CD4-positive, alpha-beta memory T cell (primary cell): ENCODE measurements at regions not wholly inside any gene's neighbourhood (a gene's known extent, or its start where the extent isn't known, plus 50 kb on each side); places are given as distances from the start of the nearest gene placed in this dataset.
A peak's percentile ranks its signal among the peaks of the same experiment; 100 is the strongest.

Source experiments
- CTCF ChIA-PET: fragments of 350-600 bp; sonication (Branson Sonifier 250); formaldehyde crosslinking; loops from one replicate; lab custom pipeline; 2021; ENCODE audit warnings: inconsistent platforms; ENCODE audit not compliant: partially characterized antibody; lab: Charles Lee
- POLR2A ChIA-PET: fragments of 350-600 bp; sonication (Branson Sonifier 250); formaldehyde crosslinking; loops from one replicate; lab custom pipeline; 2021; ENCODE audit not compliant: partially characterized antibody; lab: Charles Lee
- DNase-seq, 5 donors: peaks; one replicate each; pipeline versions ENCODE4 v3.0.0 to v3.0.0-alpha.2; 2020 to 2022; ENCODE audit warnings: mixed read lengths in 1 of 5
- H3K27ac ChIP-seq: one replicate; pipeline ENCODE4 v1.7.0; 2013; ENCODE audit warnings: low read depth, low read length
- H3K27me3 ChIP-seq: 2 replicates; pipeline ENCODE4 v1.7.0; 2013; ENCODE audit warnings: mild to moderate bottlenecking, low read length, moderate library complexity; ENCODE audit not compliant: insufficient read depth
- H3K36me3 ChIP-seq: 2 replicates; pipeline ENCODE4 v1.7.0; 2013; ENCODE audit warnings: mild to moderate bottlenecking, low read length, moderate library complexity; ENCODE audit not compliant: insufficient read depth
- H3K4me1 ChIP-seq: 2 replicates; pipeline ENCODE4 v1.7.0; 2013; ENCODE audit warnings: mild to moderate bottlenecking, low read length, moderate library complexity; ENCODE audit not compliant: insufficient read depth
- H3K4me3 ChIP-seq, 2 donors: one replicate each; pipeline ENCODE4 v1.7.0; 2013; ENCODE audit warnings: low read length in 2 of 2, mild to moderate bottlenecking in 1 of 2
- H3K9me3 ChIP-seq, 2 donors: one replicate each; pipeline ENCODE4 v1.7.0; 2013; ENCODE audit warnings: low read length in 2 of 2, control low read depth in 1 of 2; ENCODE audit not compliant: control insufficient read depth in 1 of 2
- H3K27ac Mint-ChIP-seq, 7 donors: one replicate each; pipeline ENCODE4 v1.8.0; 2020 to 2021; ENCODE audit warnings: mixed read lengths in 7 of 7, mild to moderate bottlenecking in 6 of 7, inconsistent platforms in 3 of 7, moderate library complexity in 3 of 7
- H3K27me3 Mint-ChIP-seq, 2 donors: one replicate each; pipeline ENCODE4 v1.8.0; 2020 to 2021; ENCODE audit warnings: mixed read lengths in 2 of 2
- H3K36me3 Mint-ChIP-seq, 2 donors: one replicate each; pipeline ENCODE4 v1.8.0; 2020 to 2021; ENCODE audit warnings: mixed read lengths in 2 of 2, inconsistent platforms in 1 of 2, mild to moderate bottlenecking in 1 of 2
- H3K4me1 Mint-ChIP-seq, 4 donors: one replicate each; pipeline ENCODE4 v1.8.0; 2020 to 2021; ENCODE audit warnings: mixed read lengths in 4 of 4, mild to moderate bottlenecking in 1 of 4
- H3K4me3 Mint-ChIP-seq, 8 donors: one replicate each; pipeline ENCODE4 v1.8.0; 2020 to 2021; ENCODE audit warnings: mixed read lengths in 8 of 8, mild to moderate bottlenecking in 7 of 8, moderate library complexity in 6 of 8, inconsistent platforms in 3 of 8
- H3K9me3 Mint-ChIP-seq, 8 donors: one replicate each; pipeline ENCODE4 v1.8.0; 2020 to 2021; ENCODE audit warnings: mixed read lengths in 8 of 8, mild to moderate bottlenecking in 5 of 8, inconsistent platforms in 3 of 8, moderate library complexity in 1 of 8
- intact Hi-C: fragments of 100-400 bp; cut with micrococcal nuclease; formaldehyde crosslinking; loops from one replicate; pipeline ENCODE4 v1.15.1; 2023

GRCh38 chr20:29687438-29687837 lies 1570.0 kb upstream of the DEFB115 start:
- no peaks in the 10 kb centered on the region for H3K4me1 Mint-ChIP-seq
- no peaks in the 10 kb centered on the region for H3K36me3 Mint-ChIP-seq
- no peak for DNase-seq
- intact Hi-C loops = no loop called here
- no peak overlapping the region for H3K27ac Mint-ChIP-seq
- H3K27me3 Mint-ChIP-seq = no peaks in the 10 kb centered on the region
- Histone ChIP-seq H3K27me3 (no peaks in the 10 kb centered on the region), H3K4me1 (no peaks in the 10 kb centered on the region), H3K4me3 (no peak overlapping the region), H3K27ac (no peak overlapping the region), H3K36me3 (no peaks in the 10 kb centered on the region), H3K9me3 (no peaks in the 10 kb centered on the region)
- no peak overlapping the region for H3K4me3 Mint-ChIP-seq
- ChIA-PET CTCF (no interaction called here), POLR2A (no interaction called here)
- H3K9me3 Mint-ChIP-seq = peaks cover 0 to 24% (median 5%) of the 10 kb centered on the region in 8 donors

- H3K27ac Mint-ChIP-seq = peak overlapping the region in 2 of 7 donors; percentile 24 to 43
- H3K27ac ChIP-seq = no peak overlapping the region
- H3K36me3 Mint-ChIP-seq = no peaks in the 10 kb centered on the region
- peak overlapping the region in 3 of 8 donors; percentile 24 to 56 (median 25) for H3K4me3 Mint-ChIP-seq
- no peaks in the 10 kb centered on the region for H3K9me3 ChIP-seq
- no peaks in the 10 kb centered on the region for H3K4me1 ChIP-seq
- DNase-seq = peak in 2 of 5 donors; percentile 46 to 54
- no peaks in the 10 kb centered on the region for H3K4me1 Mint-ChIP-seq
- no peaks in the 10 kb centered on the region for H3K36me3 ChIP-seq
- POLR2A ChIA-PET = no interaction called here
- H3K27me3 ChIP-seq = no peaks in the 10 kb centered on the region
- intact Hi-C loops = no loop called here
- no peaks in the 10 kb centered on the region for H3K27me3 Mint-ChIP-seq
- peaks cover 0 to 23% (median 5%) of the 10 kb centered on the region in 8 donors for H3K9me3 Mint-ChIP-seq
- CTCF ChIA-PET = no interaction called here
- no peak overlapping the region for H3K4me3 ChIP-seq
Observed at GRCh38 chr20:29689411-29690225, 1567.8 kb upstream of the DEFB115 start.

- Histone ChIP-seq H3K27ac (no peak overlapping the region), H3K4me3 (no peak overlapping the region), H3K27me3 (no peaks in the 10 kb centered on the region), H3K4me1 (no peaks in the 10 kb centered on the region), H3K9me3 (no peaks in the 10 kb centered on the region), H3K36me3 (no peaks in the 10 kb centered on the region)
- Mint-ChIP-seq H3K27me3 (no peaks in the 10 kb centered on the region), H3K27ac (no peak overlapping the region), H3K36me3 (peaks cover 0 to 2% of the 10 kb centered on the region in 2 donors), H3K9me3 (peaks cover 2 to 23% (median 5%) of the 10 kb centered on the region in 8 donors), H3K4me1 (no peaks in the 10 kb centered on the region), H3K4me3 (peak overlapping the region in 2 of 8 donors; percentile 21 to 56)
- DNase-seq = no peak
- CTCF ChIA-PET = no interaction called here
- POLR2A ChIA-PET = no interaction called here
- intact Hi-C loops = no loop called here
Observed at GRCh38 chr20:29690274-29690673, 1567.2 kb upstream of the DEFB115 start.

GRCh38 chr20:29740601-29740950 lies 1516.9 kb upstream of the DEFB115 start:
- intact Hi-C loops = no loop called here
- H3K27ac Mint-ChIP-seq = no peak overlapping the region
- Histone ChIP-seq H3K27me3 (no peaks in the 10 kb centered on the region), H3K27ac (no peak overlapping the region), H3K36me3 (no peaks in the 10 kb centered on the region), H3K4me1 (no peaks in the 10 kb centered on the region), H3K4me3 (no peak overlapping the region), H3K9me3 (peaks cover 0 to 3% of the 10 kb centered on the region in 2 donors)
- H3K27me3 Mint-ChIP-seq = no peaks in the 10 kb centered on the region
- POLR2A ChIA-PET = no interaction called here
- peaks cover 0 to 2% (median 0%) of the 10 kb centered on the region in 4 donors for H3K4me1 Mint-ChIP-seq
- DNase-seq = no peak
- H3K4me3 Mint-ChIP-seq = no peak overlapping the region
- CTCF ChIA-PET = no interaction called here
- H3K9me3 Mint-ChIP-seq = peaks cover 0 to 58% (median 31%) of the 10 kb centered on the region in 8 donors
- peaks cover 0 to 12% of the 10 kb centered on the region in 2 donors for H3K36me3 Mint-ChIP-seq

GRCh38 chr20:29740951-29741593 lies 1516.4 kb upstream of the DEFB115 start:
- Mint-ChIP-seq H3K27me3 (no peaks in the 10 kb centered on the region), H3K27ac (no peak overlapping the region), H3K9me3 (peaks cover 0 to 58% (median 29%) of the 10 kb centered on the region in 8 donors), H3K4me1 (peaks cover 0 to 2% (median 0%) of the 10 kb centered on the region in 4 donors), H3K4me3 (no peak overlapping the region), H3K36me3 (peaks cover 0 to 12% of the 10 kb centered on the region in 2 donors)
- CTCF ChIA-PET = no interaction called here
- no peak overlapping the region for H3K4me3 ChIP-seq
- POLR2A ChIA-PET = no interaction called here
- no peaks in the 10 kb centered on the region for H3K27me3 ChIP-seq
- no peaks in the 10 kb centered on the region for H3K4me1 ChIP-seq
- no peak for DNase-seq
- intact Hi-C loops = no loop called here
- peaks cover 0 to 3% of the 10 kb centered on the region in 2 donors for H3K9me3 ChIP-seq
- H3K36me3 ChIP-seq = no peaks in the 10 kb centered on the region
- H3K27ac ChIP-seq = no peak overlapping the region

- intact Hi-C loops = no loop called here
- no peaks in the 10 kb centered on the region for H3K36me3 ChIP-seq
- no peak overlapping the region for H3K4me3 ChIP-seq
- H3K36me3 Mint-ChIP-seq = peaks cover 0 to 12% of the 10 kb centered on the region in 2 donors
- H3K27ac Mint-ChIP-seq = no peak overlapping the region
- CTCF ChIA-PET = no interaction called here
- DNase-seq = no peak
- H3K9me3 Mint-ChIP-seq = peaks cover 0 to 54% (median 27%) of the 10 kb centered on the region in 8 donors
- H3K4me1 Mint-ChIP-seq = peaks cover 0 to 2% (median 0%) of the 10 kb centered on the region in 4 donors
- no peaks in the 10 kb centered on the region for H3K27me3 Mint-ChIP-seq
- peaks cover 0 to 3% of the 10 kb centered on the region in 2 donors for H3K9me3 ChIP-seq
- no peaks in the 10 kb centered on the region for H3K4me1 ChIP-seq
- POLR2A ChIA-PET = no interaction called here
- no peak overlapping the region for H3K27ac ChIP-seq
- no peaks in the 10 kb centered on the region for H3K27me3 ChIP-seq
- no peak overlapping the region for H3K4me3 Mint-ChIP-seq
Observed at GRCh38 chr20:29741594-29741893, 1515.9 kb upstream of the DEFB115 start.

- H3K27me3 ChIP-seq = no peaks in the 10 kb centered on the region
- ChIA-PET POLR2A (no interaction called here), CTCF (no interaction called here)
- peaks cover 0 to 3% of the 10 kb centered on the region in 2 donors for H3K9me3 ChIP-seq
- Mint-ChIP-seq H3K27me3 (no peaks in the 10 kb centered on the region), H3K9me3 (peaks cover 0 to 50% (median 25%) of the 10 kb centered on the region in 8 donors), H3K4me1 (peaks cover 0 to 2% (median 0%) of the 10 kb centered on the region in 4 donors), H3K27ac (no peak overlapping the region), H3K36me3 (peaks cover 0 to 12% of the 10 kb centered on the region in 2 donors), H3K4me3 (no peak overlapping the region)
- no peaks in the 10 kb centered on the region for H3K36me3 ChIP-seq
- no peak overlapping the region for H3K4me3 ChIP-seq
- intact Hi-C loops = no loop called here
- H3K27ac ChIP-seq = no peak overlapping the region
- no peak for DNase-seq
- no peaks in the 10 kb centered on the region for H3K4me1 ChIP-seq
Observed at GRCh38 chr20:29741894-29742698, 1515.4 kb upstream of the DEFB115 start.
